ENCODE measurements at regions not wholly inside any gene's neighbourhood (a gene's known extent, or its start where the extent isn't known, plus 50 kb on each side); places are given as distances from the start of the nearest gene placed in this dataset.

GRCh38 chrX:33735182-33735581 is 396.9 kb downstream of the FAM47A start:
- TF ChIP-seq CTCF (IDR thresholded peaks at IDR 0.05): no peak
- no peak for TF ChIP-seq POLR2AphosphoS5 (IDR thresholded peaks at IDR 0.05; ENCODE audit: insufficient read depth in 1 of 2, low read depth in 1 of 2)
- TF ChIP-seq POLR2A (IDR thresholded peaks at IDR 0.05): no peak
